Left lung (tissue), 4 donors: ENCODE measurements at regions not wholly inside any gene's neighbourhood (a gene's known extent, or its start where the extent isn't known, plus 50 kb on each side); places are given as distances from the start of the nearest gene placed in this dataset.

Experiments used
- ATAC-seq: fragments of 200-7000 bp; cut with Tn5 transposase; one replicate; pipeline ENCODE4 v1.9.1; 2020; ENCODE audit warnings: moderate library complexity
- DNase-seq, 4 donors: peaks; one replicate each; pipeline ENCODE4 v3.0.0-alpha.2; 2013 to 2020
- H3K27ac ChIP-seq, 2 donors: fragments of 200-600 bp; sonication (generic) in 1 of 2; one replicate each; pipeline versions ENCODE4 v1.5.0 to v1.8.0; 2020 to 2021
- H3K27me3 ChIP-seq, 2 donors: fragments of 200-600 bp; sonication (generic) in 1 of 2; one replicate each; pipeline versions ENCODE4 v1.5.0 to v1.8.0; 2020 to 2021
- H3K36me3 ChIP-seq, 2 donors: fragments of 200-600 bp; sonication (generic) in 1 of 2; one replicate each; pipeline versions ENCODE4 v1.5.0 to v1.8.0; 2020 to 2021
- H3K4me1 ChIP-seq, 2 donors: fragments of 200-600 bp; one replicate each; pipeline ENCODE4 v1.8.0; 2021
- H3K4me3 ChIP-seq, 2 donors: fragments of 200-600 bp; sonication (generic) in 1 of 2; one replicate each; pipeline versions ENCODE4 v1.5.0 to v1.8.0; 2020 to 2021; ENCODE audit warnings: mild to moderate bottlenecking in 1 of 2
- H3K9me3 ChIP-seq, 2 donors: fragments of 200-600 bp; sonication (generic) in 1 of 2; one replicate each; pipeline versions ENCODE4 v1.5.0 to v1.8.0; 2020 to 2021
- intact Hi-C, 2 donors: fragments of 100-400 bp; cut with DNase I; formaldehyde crosslinking; loops; one replicate each; pipeline versions ENCODE4 v1.11.2 to v1.14.2; 2022
- TF ChIP-seq, protein P1 (sequence below), 2 donors: fragments of 200-600 bp; sonication (generic) in 1 of 2; IDR thresholded peaks; one replicate each; pipeline versions ENCODE4 v1.5.0 to v1.8.0; 2021; ENCODE audit warnings: antibody characterized with exemption in 2 of 2
- donor health status: DM: no; HTN: yes; CAD: no.
- donor health status: DM: no; HTN: no; CAD: no.

DNA sequence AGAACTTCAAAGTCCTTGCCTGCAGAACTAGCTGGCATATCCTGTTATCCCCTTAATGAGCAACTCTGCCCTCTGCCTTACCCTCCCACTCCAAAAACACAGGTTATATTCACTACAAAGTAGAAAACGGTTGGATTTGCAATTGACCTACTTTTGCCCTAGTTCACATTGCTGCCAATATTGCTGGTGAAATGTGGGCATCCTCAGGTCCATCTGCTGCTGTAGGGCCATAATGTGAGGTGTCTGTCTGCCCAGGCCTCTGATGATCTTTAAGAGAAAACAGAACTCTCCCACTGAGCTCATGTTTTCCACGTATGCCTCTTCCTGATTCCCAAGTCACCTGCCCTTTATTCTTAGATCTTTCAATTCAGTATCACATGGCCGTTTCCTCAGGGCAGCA lies 294.0 kb upstream of the CDH20 start:
- intact Hi-C loops, result no loop called here
- ATAC-seq, result no peak
- TF ChIP-seq, protein P1, sequence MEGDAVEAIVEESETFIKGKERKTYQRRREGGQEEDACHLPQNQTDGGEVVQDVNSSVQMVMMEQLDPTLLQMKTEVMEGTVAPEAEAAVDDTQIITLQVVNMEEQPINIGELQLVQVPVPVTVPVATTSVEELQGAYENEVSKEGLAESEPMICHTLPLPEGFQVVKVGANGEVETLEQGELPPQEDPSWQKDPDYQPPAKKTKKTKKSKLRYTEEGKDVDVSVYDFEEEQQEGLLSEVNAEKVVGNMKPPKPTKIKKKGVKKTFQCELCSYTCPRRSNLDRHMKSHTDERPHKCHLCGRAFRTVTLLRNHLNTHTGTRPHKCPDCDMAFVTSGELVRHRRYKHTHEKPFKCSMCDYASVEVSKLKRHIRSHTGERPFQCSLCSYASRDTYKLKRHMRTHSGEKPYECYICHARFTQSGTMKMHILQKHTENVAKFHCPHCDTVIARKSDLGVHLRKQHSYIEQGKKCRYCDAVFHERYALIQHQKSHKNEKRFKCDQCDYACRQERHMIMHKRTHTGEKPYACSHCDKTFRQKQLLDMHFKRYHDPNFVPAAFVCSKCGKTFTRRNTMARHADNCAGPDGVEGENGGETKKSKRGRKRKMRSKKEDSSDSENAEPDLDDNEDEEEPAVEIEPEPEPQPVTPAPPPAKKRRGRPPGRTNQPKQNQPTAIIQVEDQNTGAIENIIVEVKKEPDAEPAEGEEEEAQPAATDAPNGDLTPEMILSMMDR (IDR thresholded peaks at IDR 0.05), result no peak

DNA sequence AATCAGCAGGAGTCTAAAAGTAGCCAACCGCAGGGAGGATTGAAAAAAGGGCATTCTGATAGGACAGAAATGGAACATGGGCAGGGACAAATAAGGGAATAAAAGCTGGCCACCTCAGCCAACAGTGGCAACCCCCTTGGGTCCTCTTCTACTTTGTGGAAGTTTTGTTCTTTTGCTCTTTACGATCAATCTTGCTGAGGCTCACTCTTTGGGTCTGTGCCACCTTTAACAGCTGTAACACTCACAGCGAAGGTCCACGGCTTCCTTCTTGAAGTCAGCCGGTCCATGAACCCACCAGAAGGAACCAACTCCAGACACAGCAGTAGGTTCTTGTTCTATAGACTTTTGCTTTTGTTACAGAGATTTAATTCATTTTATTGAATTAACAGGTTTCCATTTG lies 285.4 kb upstream of the CDH20 start:
- intact Hi-C loops, result no loop called here

More for the DNA sequence above, 294.0 kb upstream of the CDH20 start:
- DNase-seq, result no peak
- no peaks in the 10 kb centered on the region for H3K27me3 ChIP-seq
- no peaks in the 10 kb centered on the region for H3K36me3 ChIP-seq
- no peak overlapping the region for H3K27ac ChIP-seq
- H3K4me3 ChIP-seq, result no peak overlapping the region
- no peaks in the 10 kb centered on the region for H3K9me3 ChIP-seq
- no peaks in the 10 kb centered on the region for H3K4me1 ChIP-seq

DNA sequence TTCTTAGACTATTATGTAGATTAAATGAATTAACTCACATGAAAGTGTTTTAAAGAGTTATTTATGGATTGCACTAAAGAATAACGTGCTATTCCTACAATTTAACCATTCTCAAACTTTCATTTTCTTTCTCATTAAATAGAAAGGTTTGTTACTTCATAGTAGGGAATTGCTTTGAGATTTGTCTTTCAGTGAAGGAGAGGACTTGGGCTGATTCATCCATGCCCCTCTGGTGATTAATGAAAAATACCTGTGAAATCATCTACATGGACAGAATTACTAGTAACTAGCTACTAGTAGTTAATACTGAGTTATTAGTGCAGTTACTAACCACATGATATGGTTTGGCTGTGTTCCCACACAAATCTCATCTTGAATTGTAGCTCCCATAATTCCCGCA lies 275.8 kb upstream of the CDH20 start:
- TF ChIP-seq, protein P1 (IDR thresholded peaks at IDR 0.05), result no peak
- H3K27me3 ChIP-seq, result no peaks in the 10 kb centered on the region
- H3K4me1 ChIP-seq, result no peaks in the 10 kb centered on the region
- ATAC-seq, result no peak
- H3K4me3 ChIP-seq, result no peak overlapping the region
- peaks cover 0 to 2% of the 10 kb centered on the region in 2 donors for H3K9me3 ChIP-seq
- no peaks in the 10 kb centered on the region for H3K36me3 ChIP-seq
- intact Hi-C loops, result no loop called here
- DNase-seq, result no peak
- no peak overlapping the region for H3K27ac ChIP-seq

More for the DNA sequence above, 285.4 kb upstream of the CDH20 start:
- Histone ChIP-seq H3K4me1 (no peaks in the 10 kb centered on the region), H3K36me3 (no peaks in the 10 kb centered on the region), H3K4me3 (no peak overlapping the region), H3K27ac (no peak overlapping the region), H3K9me3 (peaks cover 0 to 21% of the 10 kb centered on the region in 2 donors), H3K27me3 (no peaks in the 10 kb centered on the region)
- DNase-seq, result no peak
- no peak for ATAC-seq
- TF ChIP-seq, protein P1 (IDR thresholded peaks at IDR 0.05), result no peak

DNA sequence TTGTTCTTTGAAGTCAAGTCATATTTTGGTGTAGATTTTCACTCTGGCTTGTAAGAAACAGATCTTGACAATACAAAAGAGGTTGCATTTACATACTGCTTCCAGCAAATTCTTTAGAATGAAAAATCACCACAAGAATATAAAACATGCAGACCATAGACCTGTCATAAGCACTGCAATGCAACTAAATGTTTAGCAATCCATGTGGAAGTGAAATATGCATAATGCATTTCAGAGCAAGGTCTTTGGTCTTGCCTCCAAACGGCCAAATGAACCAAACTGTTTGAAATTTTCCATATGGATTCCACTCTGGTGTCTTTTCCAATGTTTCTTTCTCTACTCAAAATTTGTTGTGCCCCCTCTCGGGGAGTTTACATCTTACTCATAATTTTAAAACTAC lies 271.0 kb upstream of the CDH20 start:
- ATAC-seq (no peak), DNase-seq (no peak)
- H3K36me3 ChIP-seq, result no peaks in the 10 kb centered on the region

DNA sequence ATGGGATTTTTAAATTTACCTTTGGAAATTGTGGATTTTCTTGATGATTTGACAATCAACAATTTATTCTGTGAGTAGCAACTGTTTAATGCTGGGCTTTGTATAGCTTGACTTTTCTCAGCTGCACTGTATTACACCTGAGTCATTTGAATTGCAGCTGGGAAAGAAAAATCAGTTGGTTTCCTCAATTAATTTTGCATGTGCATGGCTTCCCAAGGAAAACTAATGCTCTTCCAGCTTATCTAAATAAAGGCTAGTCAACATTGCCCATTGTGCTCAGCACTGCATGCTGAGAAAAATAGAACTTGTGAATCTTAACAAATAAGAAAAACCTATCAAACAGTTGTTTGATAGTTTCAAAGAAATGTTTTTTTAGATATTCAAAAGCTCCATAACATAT lies 268.3 kb upstream of the CDH20 start:
- DNase-seq, result no peak
- no peak for ATAC-seq
- intact Hi-C loops, result no loop called here
- Histone ChIP-seq H3K27ac (no peak overlapping the region), H3K27me3 (no peaks in the 10 kb centered on the region), H3K4me1 (no peaks in the 10 kb centered on the region), H3K4me3 (no peak overlapping the region), H3K36me3 (no peaks in the 10 kb centered on the region), H3K9me3 (no peaks in the 10 kb centered on the region)
- TF ChIP-seq, protein P1 (IDR thresholded peaks at IDR 0.05), result no peak

More for the DNA sequence above, 271.0 kb upstream of the CDH20 start:
- no peaks in the 10 kb centered on the region for H3K9me3 ChIP-seq
- intact Hi-C loops, result no loop called here
- H3K4me1 ChIP-seq, result no peaks in the 10 kb centered on the region
- H3K4me3 ChIP-seq, result no peak overlapping the region
- H3K27ac ChIP-seq, result no peak overlapping the region
- H3K27me3 ChIP-seq, result no peaks in the 10 kb centered on the region
- TF ChIP-seq, protein P1 (IDR thresholded peaks at IDR 0.05), result no peak
